ENCODE measurements at regions not wholly inside any gene's neighbourhood (a gene's known extent, or its start where the extent isn't known, plus 50 kb on each side); places are given as distances from the start of the nearest gene placed in this dataset.

- in situ Hi-C loops (cut with HindIII; ENCODE audit: low sequenced_read_pairs): no loop called here
- TF ChIP-seq, protein P1, sequence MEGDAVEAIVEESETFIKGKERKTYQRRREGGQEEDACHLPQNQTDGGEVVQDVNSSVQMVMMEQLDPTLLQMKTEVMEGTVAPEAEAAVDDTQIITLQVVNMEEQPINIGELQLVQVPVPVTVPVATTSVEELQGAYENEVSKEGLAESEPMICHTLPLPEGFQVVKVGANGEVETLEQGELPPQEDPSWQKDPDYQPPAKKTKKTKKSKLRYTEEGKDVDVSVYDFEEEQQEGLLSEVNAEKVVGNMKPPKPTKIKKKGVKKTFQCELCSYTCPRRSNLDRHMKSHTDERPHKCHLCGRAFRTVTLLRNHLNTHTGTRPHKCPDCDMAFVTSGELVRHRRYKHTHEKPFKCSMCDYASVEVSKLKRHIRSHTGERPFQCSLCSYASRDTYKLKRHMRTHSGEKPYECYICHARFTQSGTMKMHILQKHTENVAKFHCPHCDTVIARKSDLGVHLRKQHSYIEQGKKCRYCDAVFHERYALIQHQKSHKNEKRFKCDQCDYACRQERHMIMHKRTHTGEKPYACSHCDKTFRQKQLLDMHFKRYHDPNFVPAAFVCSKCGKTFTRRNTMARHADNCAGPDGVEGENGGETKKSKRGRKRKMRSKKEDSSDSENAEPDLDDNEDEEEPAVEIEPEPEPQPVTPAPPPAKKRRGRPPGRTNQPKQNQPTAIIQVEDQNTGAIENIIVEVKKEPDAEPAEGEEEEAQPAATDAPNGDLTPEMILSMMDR (IDR thresholded peaks at IDR 0.05; ENCODE audit: low read depth, low read length, missing control alignments): no peak
- H3K4me3 ChIP-seq (ENCODE audit: low read depth, low read length): no peak overlapping the region
- no peak for DNase-seq (ENCODE audit: low read depth)
Measured at GRCh38 chr2:104043864-104044263, 810.1 kb upstream of the POU3F3 start.

DNA sequence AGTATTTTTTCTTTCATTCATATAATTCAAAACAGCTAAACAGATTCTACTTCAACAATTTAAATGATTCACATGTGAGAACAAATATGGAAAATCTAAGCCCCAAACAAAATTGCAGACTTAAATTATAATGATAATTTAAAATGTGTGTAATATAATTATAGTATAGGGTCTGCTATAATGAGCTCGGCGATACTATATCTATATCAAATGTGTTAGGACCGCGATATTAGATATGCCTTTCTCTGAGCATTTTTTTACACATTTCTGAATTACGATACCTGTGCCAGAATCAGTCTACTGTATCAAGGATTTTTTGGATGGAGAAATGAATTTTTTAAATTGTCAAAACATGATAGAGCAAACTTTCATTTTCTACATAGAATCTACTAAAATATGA lies 808.8 kb upstream of the POU3F3 start:
- TF ChIP-seq, protein P1 (IDR thresholded peaks at IDR 0.05; ENCODE audit: low read depth, low read length, missing control alignments): no peak
- H3K4me3 ChIP-seq (ENCODE audit: low read depth, low read length): no peak overlapping the region
- in situ Hi-C loops (cut with HindIII; ENCODE audit: low sequenced_read_pairs): no loop called here
- DNase-seq (ENCODE audit: low read depth): no peak

GRCh38 chr2:104046466-104046865 lies 807.4 kb upstream of the POU3F3 start:
- TF ChIP-seq, protein P1 (IDR thresholded peaks at IDR 0.05; ENCODE audit: low read depth, low read length, missing control alignments): no peak
- in situ Hi-C loops (cut with HindIII; ENCODE audit: low sequenced_read_pairs): no loop called here
- no peak for DNase-seq (ENCODE audit: low read depth)
- no peak overlapping the region for H3K4me3 ChIP-seq (ENCODE audit: low read depth, low read length)

DNA sequence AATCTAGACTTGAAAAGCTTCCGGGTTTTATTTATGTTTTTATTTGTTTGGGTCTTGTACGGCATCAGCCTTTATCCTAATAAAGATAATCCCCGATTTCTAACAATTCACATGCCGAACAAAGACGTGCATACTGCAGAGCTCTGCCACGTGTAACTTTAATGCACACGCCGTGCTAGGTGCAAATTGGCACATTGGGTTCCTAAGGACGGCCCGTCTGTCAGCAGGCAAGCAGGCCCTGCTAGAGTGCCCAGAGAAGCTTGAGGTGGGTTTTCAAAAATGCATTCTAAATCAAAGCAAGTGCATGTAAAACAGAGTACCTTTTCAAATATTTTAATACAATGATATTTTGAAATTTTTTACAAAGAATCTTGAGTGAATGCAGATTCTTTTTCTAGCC lies 806.4 kb upstream of the POU3F3 start:
- TF ChIP-seq, protein P1 (IDR thresholded peaks at IDR 0.05; ENCODE audit: low read depth, low read length, missing control alignments): no peak

GRCh38 chr2:104049438-104049837 lies 804.5 kb upstream of the POU3F3 start:
- in situ Hi-C loops (cut with HindIII; ENCODE audit: low sequenced_read_pairs): no loop called here
- H3K4me3 ChIP-seq (ENCODE audit: low read depth, low read length): no peak overlapping the region
- DNase-seq (ENCODE audit: low read depth): no peak
- TF ChIP-seq, protein P1 (IDR thresholded peaks at IDR 0.05; ENCODE audit: low read depth, low read length, missing control alignments): no peak

More for the DNA sequence above, 806.4 kb upstream of the POU3F3 start:
- no peak overlapping the region for H3K4me3 ChIP-seq (ENCODE audit: low read depth, low read length)
- DNase-seq (ENCODE audit: low read depth): no peak
- in situ Hi-C loops (cut with HindIII; ENCODE audit: low sequenced_read_pairs): no loop called here

- DNase-seq (ENCODE audit: low read depth): no peak
- TF ChIP-seq, protein P1 (IDR thresholded peaks at IDR 0.05; ENCODE audit: low read depth, low read length, missing control alignments): no peak
- no peak overlapping the region for H3K4me3 ChIP-seq (ENCODE audit: low read depth, low read length)
- in situ Hi-C loops (cut with HindIII; ENCODE audit: low sequenced_read_pairs): no loop called here
Measured at GRCh38 chr2:104049981-104050380, 803.9 kb upstream of the POU3F3 start.

Measured in astrocyte of the cerebellum (primary cell).